K562 (cell line): ENCODE measurements at regions not wholly inside any gene's neighbourhood (a gene's known extent, or its start where the extent isn't known, plus 50 kb on each side); places are given as distances from the start of the nearest gene placed in this dataset.

Experiments
- ATAC-seq: fragments of 200-7000 bp; cut with Tn5 transposase; 3 replicates; pipeline ENCODE4 v1.9.1; 2020; ENCODE audit warnings: moderate library complexity
- BruUV-seq: library from RNA; stranded (reverse); fragments of 400-500 nt; replicated peaks from 2 replicates; lab custom pipeline; 2021; lab: Mats Ljungman, UMichigan
- CTCF ChIA-PET: fragments of 300-600 bp; formaldehyde crosslinking; extraction: SDS; loops from one replicate; lab custom pipeline; 2021; ENCODE audit warnings: low intra/inter-chr PET ratio; lab: Yijun Ruan, JAX
- POLR2A ChIA-PET: fragments of 300-600, 350-650 bp; sonication (Branson Sonifier 250); formaldehyde crosslinking; extraction: SDS; loops from one replicate; lab custom pipeline; 2021; ENCODE audit warnings: antibody characterized with exemption, inconsistent platforms; lab: Yijun Ruan, JAX
- DNase-seq, 4 experiments: peaks; one replicate each; pipeline versions ENCODE4 v3.0.0 to v3.0.0-alpha.2; 2011 to 2018; ENCODE audit warnings: low spot score in 3 of 4, mixed read lengths in 3 of 4; ENCODE audit errors: extremely low read depth in 1 of 4
- FAIRE-seq: peaks from 2 replicates; lab custom pipeline; 2011; peaks lifted over from hg19 to GRCh38; lab: Jason Lieb, UNC
- H2AFZ ChIP-seq: 2 replicates; pipeline ENCODE4 v1.6.0; 2011; ENCODE audit warnings: low read depth, low read length, control low read depth, inconsistent platforms
- H3K27ac ChIP-seq: fragments of 200-600 bp; 3 replicates; pipeline ENCODE4 v1.8.0; 2011; ENCODE audit warnings: low read depth, mild to moderate bottlenecking, control low read depth, inconsistent platforms, low read length, moderate library complexity, mixed read lengths; ENCODE audit errors: extremely low read depth
- H3K27me3 ChIP-seq, 2 experiments: fragments of 300-600 bp in 1 of 2; 2 replicates in 1 of 2; 3 replicates in 1 of 2; pipeline versions ENCODE4 v1.6.0 to v1.8.0; 2011; ENCODE audit warnings: inconsistent platforms in 2 of 2, low read length in 2 of 2, mild to moderate bottlenecking in 1 of 2, mixed read lengths in 1 of 2, moderate library complexity in 1 of 2; ENCODE audit not compliant: control insufficient read depth in 2 of 2, insufficient read depth in 2 of 2
- H3K36me3 ChIP-seq: fragments of 300-600 bp; 3 replicates; pipeline ENCODE4 v1.8.0; 2011; ENCODE audit warnings: mild to moderate bottlenecking, low read length, inconsistent platforms; ENCODE audit not compliant: control insufficient read depth, insufficient read depth
- H3K4me1 ChIP-seq, 2 experiments: fragments of 200-600 bp in 1 of 2; replicated peaks in 1 of 2; 2 replicates in 1 of 2; 3 replicates in 1 of 2; pipeline versions ENCODE4 v1.5.1 to v1.8.0; 2011; ENCODE audit warnings: inconsistent platforms in 2 of 2, low read length in 2 of 2, mild to moderate bottlenecking in 1 of 2, mixed read lengths in 1 of 2, moderate library complexity in 1 of 2; ENCODE audit not compliant: control insufficient read depth in 2 of 2, insufficient read depth in 2 of 2
- H3K4me2 ChIP-seq: 2 replicates; pipeline ENCODE4 v1.6.1; 2011; ENCODE audit warnings: low read length, control low read depth, inconsistent platforms, mixed read lengths; ENCODE audit not compliant: insufficient read depth
- H3K4me3 ChIP-seq: fragments of 200-600 bp; sonication (generic), shearing (Covaris generic); 2 replicates; pipeline ENCODE4 v1.5.1; 2016; ENCODE audit warnings: control low read depth, inconsistent platforms
- H3K79me2 ChIP-seq: fragments of 200-600 bp; 3 replicates; pipeline ENCODE4 v1.8.0; 2011; ENCODE audit warnings: low read length, inconsistent platforms; ENCODE audit not compliant: control insufficient read depth, insufficient read depth
- H3K9ac ChIP-seq, 2 experiments: 2 replicates each; pipeline versions ENCODE4 v1.6.0 to v1.6.1; 2011; ENCODE audit warnings: low read depth in 2 of 2, low read length in 2 of 2, control low read depth in 1 of 2, inconsistent platforms in 1 of 2, mild to moderate bottlenecking in 1 of 2, mixed read lengths in 1 of 2; ENCODE audit not compliant: insufficient read depth in 1 of 2
- H3K9me1 ChIP-seq: one replicate; pipeline ENCODE4 v1.6.0; 2011; ENCODE audit warnings: inconsistent platforms, mild to moderate bottlenecking, low read length, moderate library complexity; ENCODE audit not compliant: control insufficient read depth, insufficient read depth
- H3K9me3 ChIP-seq: replicated peaks from 2 replicates; pipeline ENCODE4 v1.5.1; 2011; ENCODE audit warnings: low read depth, low read length, inconsistent platforms; ENCODE audit not compliant: control insufficient read depth, insufficient read depth
- H4K20me1 ChIP-seq: replicated peaks from 2 replicates; pipeline ENCODE4 v1.6.1; 2011; ENCODE audit warnings: low read length, inconsistent platforms, mixed read lengths; ENCODE audit not compliant: control insufficient read depth, insufficient read depth
- CEBPG ChIP-seq, 3 experiments: fragments of 200-800 bp in 1 of 3; sonication (Bioruptor generic) in 1 of 3; sonication (generic) in 1 of 3; formaldehyde crosslinking in 1 of 3; IDR thresholded peaks in 2 of 3; conservative IDR thresholded peaks in 1 of 3; 2 replicates each; pipeline versions ENCODE4 v1.6.1 to v1.8.0; 2016 to 2022; ENCODE audit warnings: missing compliant biosample characterization in 2 of 3, missing genetic modification characterization in 2 of 3, mild to moderate bottlenecking in 1 of 3, missing genetic modification reagents in 1 of 3
- GABPB1 ChIP-seq: sonication (generic); formaldehyde crosslinking; IDR thresholded peaks from 2 replicates; pipeline ENCODE4 v1.8.0; 2022; ENCODE audit warnings: mild to moderate bottlenecking, missing genetic modification reagents
- HOMEZ ChIP-seq: fragments of 250-450 bp; sonication (Bioruptor Pico); IDR thresholded peaks from 2 replicates; pipeline ENCODE4 v1.4.0; 2020; ENCODE audit warnings: mild to moderate bottlenecking, moderate library complexity
- KDM2B ChIP-seq: fragments of 250-450 bp; sonication (Bioruptor Pico); IDR thresholded peaks from 2 replicates; pipeline ENCODE4 v1.8.0; 2021; ENCODE audit warnings: mild to moderate bottlenecking, moderate library complexity
- MECOM ChIP-seq: fragments of 250-450 bp; sonication (Bioruptor Pico); IDR thresholded peaks from 2 replicates; pipeline ENCODE4 v1.8.0; 2022; ENCODE audit warnings: inconsistent platforms
- MXD1 ChIP-seq: fragments of 250-450 bp; sonication (Bioruptor Pico); IDR thresholded peaks from 2 replicates; pipeline ENCODE4 v1.8.0; 2021; ENCODE audit warnings: borderline replicate concordance, mild to moderate bottlenecking, moderate library complexity; ENCODE audit not compliant: poor library complexity, severe bottlenecking
- SMARCA5 ChIP-seq: fragments of 450-650 bp; IDR thresholded peaks from 2 replicates; pipeline ENCODE4 v1.6.1; 2016
- STAT5A ChIP-seq: IDR thresholded peaks from 2 replicates; pipeline ENCODE4 v1.6.1; 2012; ENCODE audit warnings: low read length, inconsistent platforms, borderline replicate concordance
- SUPT5H ChIP-seq: fragments of 450-650 bp; IDR thresholded peaks from 2 replicates; pipeline ENCODE4 v1.6.1; 2016
- TFE3 ChIP-seq: fragments of 450-650 bp; formaldehyde crosslinking; IDR thresholded peaks from 2 replicates; pipeline ENCODE4 v1.4.0; 2020; ENCODE audit warnings: mild to moderate bottlenecking, mixed read lengths
- ZNF324 ChIP-seq: fragments of 250-450 bp; sonication (Bioruptor Pico); IDR thresholded peaks from 2 replicates; pipeline ENCODE4 v1.4.0; 2020; ENCODE audit warnings: mild to moderate bottlenecking
- ZNF511 ChIP-seq: sonication (generic); formaldehyde crosslinking; IDR thresholded peaks from 2 replicates; pipeline ENCODE4 v1.8.0; 2022; ENCODE audit warnings: mild to moderate bottlenecking, missing genetic modification reagents
- WGBS: fragments of 100-300 bp; shearing (Covaris generic); methylation state at CpG from one replicate; pipeline ENCODE4 v1.1.6; 2016; ENCODE audit warnings: low coverage, mixed read lengths; ENCODE audit not compliant: insufficient coverage; ENCODE audit errors: missing lambda C conversion rate; 5-methylcytosine and 5-hydroxymethylcytosine counted together
- in situ Hi-C: fragments of 300-500 bp; cut with MboI; formaldehyde crosslinking; loops from 4 replicates; pipeline ENCODE4 v1.15.0; 2018; ENCODE audit warnings: inconsistent platforms, mixed read lengths
- intact Hi-C: fragments of 100-400 bp; cut with micrococcal nuclease; formaldehyde crosslinking; loops from 2 replicates; pipeline ENCODE4 v1.14.2; 2022

GRCh38 chr11:25349537-25349936, 852.7 kb downstream of the LUZP2 start:
- BruUV-seq: no TSS peak
- no peak for DNase-seq
- Histone ChIP-seq H3K4me3 (no peak overlapping the region), H3K27ac (no peak overlapping the region), H3K36me3 (no peaks in the 10 kb centered on the region), H3K9ac (no peak overlapping the region), H3K4me1 (no peaks in the 10 kb centered on the region), H3K4me2 (no peak overlapping the region), H3K9me1 (no peaks in the 10 kb centered on the region), H3K79me2 (no peaks in the 10 kb centered on the region), H2AFZ (no peak overlapping the region), H3K27me3 (no peaks in the 10 kb centered on the region), H4K20me1 (no peaks in the 10 kb centered on the region), H3K9me3 (no peaks in the 10 kb centered on the region)
- ChIA-PET POLR2A (no interaction called here), CTCF (no interaction called here)
- no peak for FAIRE-seq
- WGBS: 0% methylated on average over 1 of the region's 1 CpG
- intact Hi-C loops (no loop called here), in situ Hi-C loops (no loop called here)
- TF ChIP-seq SUPT5H (no peak), HOMEZ (no peak), CEBPG (CRISPR knock-in tag; IDR thresholded peaks at IDR 0.05) (no peak), CEBPG (tag; conservative IDR thresholded peaks at IDR 0.05 in 1 of 2, IDR thresholded peaks at IDR 0.05 in 1 of 2) (no peak), MXD1 (CRISPR knock-in tag) (no peak), ZNF511 (CRISPR knock-in tag) (no peak), GABPB1 (no peak), MECOM (no peak), KDM2B (no peak), ZNF324 (CRISPR knock-in tag) (no peak), TFE3 (CRISPR knock-in tag) (no peak), STAT5A (no peak), SMARCA5 (no peak)
- no peak for ATAC-seq
